ENCODE measurements at regions not wholly inside any gene's neighbourhood (a gene's known extent, or its start where the extent isn't known, plus 50 kb on each side); places are given as distances from the start of the nearest gene placed in this dataset.

GRCh38 chr14:47826809-47827208 lies 151.4 kb upstream of the MDGA2 start:
- intact Hi-C loops (cut with micrococcal nuclease), result no loop called here
- no peaks in the 10 kb centered on the region for H3K27me3 Mint-ChIP-seq (ENCODE audit: low read depth)
- no peak for DNase-seq
- CTCF ChIA-PET, result no interaction called here
- peaks cover 6% of the 10 kb centered on the region for H3K9me3 Mint-ChIP-seq
- no peak overlapping the region for H3K4me3 Mint-ChIP-seq
- no peak overlapping the region for H3K27ac Mint-ChIP-seq
- no peaks in the 10 kb centered on the region for H3K36me3 Mint-ChIP-seq (ENCODE audit: low read depth)
- no peaks in the 10 kb centered on the region for H3K4me1 Mint-ChIP-seq (ENCODE audit: low read depth)

GRCh38 chr14:47822326-47822725 lies 146.9 kb upstream of the MDGA2 start:
- peaks cover 4% of the 10 kb centered on the region for H3K9me3 Mint-ChIP-seq
- intact Hi-C loops (cut with micrococcal nuclease), result no loop called here
- no peak overlapping the region for H3K4me3 Mint-ChIP-seq
- no peaks in the 10 kb centered on the region for H3K27me3 Mint-ChIP-seq (ENCODE audit: low read depth)
- no peaks in the 10 kb centered on the region for H3K4me1 Mint-ChIP-seq (ENCODE audit: low read depth)
- H3K27ac Mint-ChIP-seq, result no peak overlapping the region
- no peaks in the 10 kb centered on the region for H3K36me3 Mint-ChIP-seq (ENCODE audit: low read depth)
- DNase-seq, result no peak
- CTCF ChIA-PET, result no interaction called here

GRCh38 chr14:47821135-47821534 lies 145.7 kb upstream of the MDGA2 start:
- no peak overlapping the region for H3K27ac Mint-ChIP-seq
- no peak overlapping the region for H3K4me3 Mint-ChIP-seq
- H3K9me3 Mint-ChIP-seq, result peaks cover 8% of the 10 kb centered on the region
- no peaks in the 10 kb centered on the region for H3K36me3 Mint-ChIP-seq (ENCODE audit: low read depth)
- CTCF ChIA-PET, result no interaction called here
- H3K4me1 Mint-ChIP-seq (ENCODE audit: low read depth), result no peaks in the 10 kb centered on the region
- intact Hi-C loops (cut with micrococcal nuclease), result no loop called here
- DNase-seq, result no peak
- no peaks in the 10 kb centered on the region for H3K27me3 Mint-ChIP-seq (ENCODE audit: low read depth)

GRCh38 chr14:47790477-47790876 lies 115.1 kb upstream of the MDGA2 start:
- H3K4me3 Mint-ChIP-seq, result no peak overlapping the region
- no peak overlapping the region for H3K27ac Mint-ChIP-seq
- no peaks in the 10 kb centered on the region for H3K27me3 Mint-ChIP-seq (ENCODE audit: low read depth)
- H3K4me1 Mint-ChIP-seq (ENCODE audit: low read depth), result no peaks in the 10 kb centered on the region
- CTCF ChIA-PET, result no interaction called here
- H3K36me3 Mint-ChIP-seq (ENCODE audit: low read depth), result no peaks in the 10 kb centered on the region
- peaks cover 3% of the 10 kb centered on the region for H3K9me3 Mint-ChIP-seq
- intact Hi-C loops (cut with micrococcal nuclease), result no loop called here
- DNase-seq, result no peak

GRCh38 chr14:47785058-47785457 lies 109.7 kb upstream of the MDGA2 start:
- intact Hi-C loops (cut with micrococcal nuclease), result no loop called here
- DNase-seq, result no peak
- no peak overlapping the region for H3K4me3 Mint-ChIP-seq
- H3K4me1 Mint-ChIP-seq (ENCODE audit: low read depth), result no peaks in the 10 kb centered on the region
- no peaks in the 10 kb centered on the region for H3K36me3 Mint-ChIP-seq (ENCODE audit: low read depth)
- H3K27ac Mint-ChIP-seq, result no peak overlapping the region
- H3K9me3 Mint-ChIP-seq, result no peaks in the 10 kb centered on the region
- no peaks in the 10 kb centered on the region for H3K27me3 Mint-ChIP-seq (ENCODE audit: low read depth)
- CTCF ChIA-PET, result no interaction called here

- no peak for DNase-seq
- Mint-ChIP-seq H3K9me3 (peaks cover 4% of the 10 kb centered on the region), H3K27ac (no peak overlapping the region), H3K4me1 (ENCODE audit: low read depth) (no peaks in the 10 kb centered on the region), H3K27me3 (ENCODE audit: low read depth) (no peaks in the 10 kb centered on the region), H3K4me3 (no peak overlapping the region), H3K36me3 (ENCODE audit: low read depth) (no peaks in the 10 kb centered on the region)
- intact Hi-C loops (cut with micrococcal nuclease), result no loop called here
- CTCF ChIA-PET, result no interaction called here
Measured at GRCh38 chr14:47778631-47779030, 103.2 kb upstream of the MDGA2 start.

GRCh38 chr14:47772652-47773051 lies 97.2 kb upstream of the MDGA2 start:
- intact Hi-C loops (cut with micrococcal nuclease), result no loop called here
- CTCF ChIA-PET, result no interaction called here
- no peaks in the 10 kb centered on the region for H3K27me3 Mint-ChIP-seq (ENCODE audit: low read depth)
- no peak overlapping the region for H3K4me3 Mint-ChIP-seq
- H3K27ac Mint-ChIP-seq, result no peak overlapping the region
- no peaks in the 10 kb centered on the region for H3K36me3 Mint-ChIP-seq (ENCODE audit: low read depth)
- peaks cover 5% of the 10 kb centered on the region for H3K9me3 Mint-ChIP-seq
- DNase-seq, result no peak
- no peaks in the 10 kb centered on the region for H3K4me1 Mint-ChIP-seq (ENCODE audit: low read depth)

- intact Hi-C loops (cut with micrococcal nuclease), result no loop called here
- DNase-seq, result no peak
- Mint-ChIP-seq H3K9me3 (no peaks in the 10 kb centered on the region), H3K4me3 (no peak overlapping the region), H3K27ac (no peak overlapping the region), H3K36me3 (ENCODE audit: low read depth) (no peaks in the 10 kb centered on the region), H3K4me1 (ENCODE audit: low read depth) (no peaks in the 10 kb centered on the region), H3K27me3 (ENCODE audit: low read depth) (no peaks in the 10 kb centered on the region)
- CTCF ChIA-PET, result interaction anchor here (0.6 kb wide), 1 partner anchor 199 kb away, joined by 5 read pairs; no protein-coding TSS in a partner anchor
Measured at GRCh38 chr14:47763188-47763854, 87.9 kb upstream of the MDGA2 start.

- Mint-ChIP-seq H3K36me3 (ENCODE audit: low read depth) (no peaks in the 10 kb centered on the region), H3K27ac (no peak overlapping the region), H3K4me3 (no peak overlapping the region), H3K9me3 (no peaks in the 10 kb centered on the region), H3K27me3 (ENCODE audit: low read depth) (no peaks in the 10 kb centered on the region), H3K4me1 (ENCODE audit: low read depth) (no peaks in the 10 kb centered on the region)
- CTCF ChIA-PET, result interaction anchor here (0.7 kb wide), 1 partner anchor 257 kb away, joined by 3 read pairs; no protein-coding TSS in a partner anchor
- no peak for DNase-seq
- intact Hi-C loops (cut with micrococcal nuclease), result no loop called here
Measured at GRCh38 chr14:47746986-47747385, 71.6 kb upstream of the MDGA2 start.

- CTCF ChIA-PET, result no interaction called here
- intact Hi-C loops (cut with micrococcal nuclease), result no loop called here
- no peaks in the 10 kb centered on the region for H3K27me3 Mint-ChIP-seq (ENCODE audit: low read depth)
- no peaks in the 10 kb centered on the region for H3K9me3 Mint-ChIP-seq
- H3K4me1 Mint-ChIP-seq (ENCODE audit: low read depth), result no peaks in the 10 kb centered on the region
- H3K4me3 Mint-ChIP-seq, result no peak overlapping the region
- H3K36me3 Mint-ChIP-seq (ENCODE audit: low read depth), result no peaks in the 10 kb centered on the region
- H3K27ac Mint-ChIP-seq, result no peak overlapping the region
- no peak for DNase-seq
Measured at GRCh38 chr14:47744155-47744554, 68.8 kb upstream of the MDGA2 start.

GRCh38 chr14:47739541-47739940 lies 64.1 kb upstream of the MDGA2 start:
- Mint-ChIP-seq H3K9me3 (no peaks in the 10 kb centered on the region), H3K27me3 (ENCODE audit: low read depth) (no peaks in the 10 kb centered on the region), H3K4me3 (no peak overlapping the region), H3K36me3 (ENCODE audit: low read depth) (no peaks in the 10 kb centered on the region), H3K4me1 (ENCODE audit: low read depth) (no peaks in the 10 kb centered on the region), H3K27ac (no peak overlapping the region)
- CTCF ChIA-PET, result no interaction called here
- no peak for DNase-seq
- intact Hi-C loops (cut with micrococcal nuclease), result no loop called here

- Mint-ChIP-seq H3K4me3 (no peak overlapping the region), H3K27ac (no peak overlapping the region), H3K9me3 (no peaks in the 10 kb centered on the region), H3K4me1 (ENCODE audit: low read depth) (no peaks in the 10 kb centered on the region), H3K36me3 (ENCODE audit: low read depth) (no peaks in the 10 kb centered on the region), H3K27me3 (ENCODE audit: low read depth) (no peaks in the 10 kb centered on the region)
- CTCF ChIA-PET, result no interaction called here
- intact Hi-C loops (cut with micrococcal nuclease), result no loop called here
- DNase-seq, result no peak
Measured at GRCh38 chr14:47730296-47730695, 54.9 kb upstream of the MDGA2 start.
